ENCODE measurements at regions not wholly inside any gene's neighbourhood (a gene's known extent, or its start where the extent isn't known, plus 50 kb on each side); places are given as distances from the start of the nearest gene placed in this dataset.

- DNase-seq (ENCODE audit: low spot score) (no peak), ATAC-seq (ENCODE audit: insufficient number of reproducible peaks, low FRiP score, low read depth) (no peak)
- H3K27me3 ChIP-seq (replicated peaks; ENCODE audit: insufficient read depth): no peaks in the 10 kb centered on the region
- H3K9me3 ChIP-seq: no peaks in the 10 kb centered on the region
- H3K36me3 ChIP-seq: no peaks in the 10 kb centered on the region
- no peak overlapping the region for H3K4me3 ChIP-seq
- H3K4me1 ChIP-seq (ENCODE audit: control insufficient read depth in 1 of 2, low read depth in 2 of 2): no peaks in the 10 kb centered on the region
- no peak overlapping the region for H3K27ac ChIP-seq
- TF ChIP-seq, protein P1, sequence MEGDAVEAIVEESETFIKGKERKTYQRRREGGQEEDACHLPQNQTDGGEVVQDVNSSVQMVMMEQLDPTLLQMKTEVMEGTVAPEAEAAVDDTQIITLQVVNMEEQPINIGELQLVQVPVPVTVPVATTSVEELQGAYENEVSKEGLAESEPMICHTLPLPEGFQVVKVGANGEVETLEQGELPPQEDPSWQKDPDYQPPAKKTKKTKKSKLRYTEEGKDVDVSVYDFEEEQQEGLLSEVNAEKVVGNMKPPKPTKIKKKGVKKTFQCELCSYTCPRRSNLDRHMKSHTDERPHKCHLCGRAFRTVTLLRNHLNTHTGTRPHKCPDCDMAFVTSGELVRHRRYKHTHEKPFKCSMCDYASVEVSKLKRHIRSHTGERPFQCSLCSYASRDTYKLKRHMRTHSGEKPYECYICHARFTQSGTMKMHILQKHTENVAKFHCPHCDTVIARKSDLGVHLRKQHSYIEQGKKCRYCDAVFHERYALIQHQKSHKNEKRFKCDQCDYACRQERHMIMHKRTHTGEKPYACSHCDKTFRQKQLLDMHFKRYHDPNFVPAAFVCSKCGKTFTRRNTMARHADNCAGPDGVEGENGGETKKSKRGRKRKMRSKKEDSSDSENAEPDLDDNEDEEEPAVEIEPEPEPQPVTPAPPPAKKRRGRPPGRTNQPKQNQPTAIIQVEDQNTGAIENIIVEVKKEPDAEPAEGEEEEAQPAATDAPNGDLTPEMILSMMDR (IDR thresholded peaks at IDR 0.05): no peak
Observed at GRCh38 chr3:144754076-144754783, 782.6 kb downstream of the DIPK2A start.

DNA sequence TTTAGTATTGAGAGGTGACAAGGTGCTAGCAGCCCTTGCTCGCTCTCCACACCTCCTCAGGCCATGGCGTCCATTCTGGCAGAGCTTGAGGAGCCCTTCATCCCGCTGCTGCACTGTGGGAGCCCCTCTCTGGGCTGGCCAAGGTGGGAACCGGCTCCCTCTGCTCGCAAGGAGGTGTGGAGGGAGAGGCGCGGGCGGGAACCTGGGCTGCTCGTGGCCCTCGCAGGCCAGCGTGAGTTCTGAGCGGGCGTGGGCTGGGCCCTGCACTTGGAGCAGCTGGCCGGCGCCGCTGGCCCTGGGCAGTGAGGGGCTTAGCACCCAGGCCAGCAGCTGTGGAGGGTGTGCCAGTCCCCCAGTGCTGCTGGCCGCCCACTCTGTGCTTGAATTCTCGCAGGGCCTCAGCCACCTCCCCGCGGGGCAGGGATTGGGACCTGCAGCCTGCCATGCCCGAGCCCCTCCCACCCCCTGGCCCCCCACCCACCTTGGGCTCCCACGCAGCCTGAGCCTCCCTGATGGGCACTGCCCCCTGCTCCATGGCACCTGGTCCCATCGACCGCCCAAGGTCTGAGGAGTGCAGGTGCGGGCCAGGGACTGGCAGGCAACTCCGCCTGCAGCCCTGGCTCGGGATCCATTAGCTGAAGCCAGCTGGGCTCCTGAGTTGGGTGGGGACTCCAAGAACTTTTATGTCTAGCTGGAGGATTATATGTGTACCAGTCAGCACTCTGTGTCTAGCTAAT lies 785.2 kb downstream of the DIPK2A start:
- no peaks in the 10 kb centered on the region for H3K36me3 ChIP-seq
- H3K27ac ChIP-seq: no peak overlapping the region
- H3K9me3 ChIP-seq: no peaks in the 10 kb centered on the region
- no peak overlapping the region for H3K4me3 ChIP-seq
- DNase-seq (ENCODE audit: low spot score) (no peak), ATAC-seq (ENCODE audit: insufficient number of reproducible peaks, low FRiP score, low read depth) (no peak)
- TF ChIP-seq, protein P1 (IDR thresholded peaks at IDR 0.05): no peak
- no peaks in the 10 kb centered on the region for H3K27me3 ChIP-seq (replicated peaks; ENCODE audit: insufficient read depth)
- no peaks in the 10 kb centered on the region for H3K4me1 ChIP-seq (ENCODE audit: control insufficient read depth in 1 of 2, low read depth in 2 of 2)

GRCh38 chr3:144760831-144761230 lies 789.2 kb downstream of the DIPK2A start:
- H3K36me3 ChIP-seq: no peaks in the 10 kb centered on the region
- no peaks in the 10 kb centered on the region for H3K4me1 ChIP-seq (ENCODE audit: control insufficient read depth in 1 of 2, low read depth in 2 of 2)
- no peaks in the 10 kb centered on the region for H3K27me3 ChIP-seq (replicated peaks; ENCODE audit: insufficient read depth)
- TF ChIP-seq, protein P1 (IDR thresholded peaks at IDR 0.05): no peak
- DNase-seq (ENCODE audit: low spot score) (no peak), ATAC-seq (ENCODE audit: insufficient number of reproducible peaks, low FRiP score, low read depth) (no peak)
- H3K27ac ChIP-seq: no peak overlapping the region
- H3K4me3 ChIP-seq: no peak overlapping the region
- H3K9me3 ChIP-seq: no peaks in the 10 kb centered on the region

DNA sequence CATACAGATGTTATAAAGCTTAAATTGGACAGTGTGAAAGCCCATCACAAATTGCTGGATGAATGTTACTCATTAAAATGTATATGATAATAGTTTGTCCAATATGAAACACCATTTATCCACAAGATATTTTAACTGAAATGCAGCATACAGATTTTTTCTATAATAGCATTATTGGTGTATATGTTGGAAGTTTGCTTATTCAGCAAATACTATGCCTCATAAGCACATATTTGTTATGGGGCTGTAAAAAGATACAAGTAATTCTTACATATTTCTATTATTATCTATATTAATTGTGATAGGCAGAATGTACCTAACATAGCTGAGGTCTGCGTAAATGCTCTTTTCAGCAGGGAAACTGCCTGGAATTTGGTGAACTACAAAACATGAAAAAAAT lies 790.5 kb downstream of the DIPK2A start:
- Histone ChIP-seq H3K4me3 (no peak overlapping the region), H3K27ac (no peak overlapping the region), H3K4me1 (ENCODE audit: control insufficient read depth in 1 of 2, low read depth in 2 of 2) (no peaks in the 10 kb centered on the region), H3K9me3 (no peaks in the 10 kb centered on the region), H3K36me3 (no peaks in the 10 kb centered on the region), H3K27me3 (replicated peaks; ENCODE audit: insufficient read depth) (no peaks in the 10 kb centered on the region)
- no peak for DNase-seq (ENCODE audit: low spot score)
- TF ChIP-seq, protein P1 (IDR thresholded peaks at IDR 0.05): no peak
- ATAC-seq (ENCODE audit: insufficient number of reproducible peaks, low FRiP score, low read depth): no peak

GRCh38 chr3:144763878-144764454 lies 792.3 kb downstream of the DIPK2A start:
- H3K36me3 ChIP-seq: no peaks in the 10 kb centered on the region
- no peaks in the 10 kb centered on the region for H3K9me3 ChIP-seq
- DNase-seq (ENCODE audit: low spot score) (no peak), ATAC-seq (ENCODE audit: insufficient number of reproducible peaks, low FRiP score, low read depth) (no peak)
- TF ChIP-seq, protein P1 (IDR thresholded peaks at IDR 0.05): no peak
- no peak overlapping the region for H3K27ac ChIP-seq
- peak overlapping the region; percentile 37 for H3K4me3 ChIP-seq
- no peaks in the 10 kb centered on the region for H3K4me1 ChIP-seq (ENCODE audit: control insufficient read depth in 1 of 2, low read depth in 2 of 2)
- H3K27me3 ChIP-seq (replicated peaks; ENCODE audit: insufficient read depth): no peaks in the 10 kb centered on the region
